ENCODE measurements at regions not wholly inside any gene's neighbourhood (a gene's known extent, or its start where the extent isn't known, plus 50 kb on each side); places are given as distances from the start of the nearest gene placed in this dataset.

DNA sequence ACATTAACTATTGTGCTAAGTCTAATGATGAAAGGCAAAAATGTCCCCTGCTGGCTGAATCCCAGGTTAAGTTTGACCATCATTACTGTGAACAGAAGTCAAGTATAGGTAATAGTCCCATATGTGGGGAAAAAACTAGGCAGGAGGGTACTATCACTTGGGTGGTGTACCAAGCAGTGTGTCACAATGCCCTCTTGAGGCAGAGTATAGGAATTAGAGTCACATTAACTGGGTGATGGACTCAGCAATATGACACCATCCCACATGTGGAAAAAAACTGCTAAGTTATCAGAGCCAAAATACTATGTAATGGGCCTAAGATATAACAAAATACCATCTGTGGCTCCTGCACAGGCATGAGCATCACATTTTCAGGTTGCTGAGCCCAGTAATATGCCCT, 962.5 kb upstream of the AMELY start:
- no peak overlapping the region for H3K4me3 ChIP-seq (ENCODE audit: low read depth, low read length)
- peak; percentile 67 for DNase-seq (ENCODE audit: low read depth)
- TF ChIP-seq, protein P1, sequence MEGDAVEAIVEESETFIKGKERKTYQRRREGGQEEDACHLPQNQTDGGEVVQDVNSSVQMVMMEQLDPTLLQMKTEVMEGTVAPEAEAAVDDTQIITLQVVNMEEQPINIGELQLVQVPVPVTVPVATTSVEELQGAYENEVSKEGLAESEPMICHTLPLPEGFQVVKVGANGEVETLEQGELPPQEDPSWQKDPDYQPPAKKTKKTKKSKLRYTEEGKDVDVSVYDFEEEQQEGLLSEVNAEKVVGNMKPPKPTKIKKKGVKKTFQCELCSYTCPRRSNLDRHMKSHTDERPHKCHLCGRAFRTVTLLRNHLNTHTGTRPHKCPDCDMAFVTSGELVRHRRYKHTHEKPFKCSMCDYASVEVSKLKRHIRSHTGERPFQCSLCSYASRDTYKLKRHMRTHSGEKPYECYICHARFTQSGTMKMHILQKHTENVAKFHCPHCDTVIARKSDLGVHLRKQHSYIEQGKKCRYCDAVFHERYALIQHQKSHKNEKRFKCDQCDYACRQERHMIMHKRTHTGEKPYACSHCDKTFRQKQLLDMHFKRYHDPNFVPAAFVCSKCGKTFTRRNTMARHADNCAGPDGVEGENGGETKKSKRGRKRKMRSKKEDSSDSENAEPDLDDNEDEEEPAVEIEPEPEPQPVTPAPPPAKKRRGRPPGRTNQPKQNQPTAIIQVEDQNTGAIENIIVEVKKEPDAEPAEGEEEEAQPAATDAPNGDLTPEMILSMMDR (conservative IDR thresholded peaks at IDR 0.05; ENCODE audit: low read depth, low read length): peak; percentile 57

DNA sequence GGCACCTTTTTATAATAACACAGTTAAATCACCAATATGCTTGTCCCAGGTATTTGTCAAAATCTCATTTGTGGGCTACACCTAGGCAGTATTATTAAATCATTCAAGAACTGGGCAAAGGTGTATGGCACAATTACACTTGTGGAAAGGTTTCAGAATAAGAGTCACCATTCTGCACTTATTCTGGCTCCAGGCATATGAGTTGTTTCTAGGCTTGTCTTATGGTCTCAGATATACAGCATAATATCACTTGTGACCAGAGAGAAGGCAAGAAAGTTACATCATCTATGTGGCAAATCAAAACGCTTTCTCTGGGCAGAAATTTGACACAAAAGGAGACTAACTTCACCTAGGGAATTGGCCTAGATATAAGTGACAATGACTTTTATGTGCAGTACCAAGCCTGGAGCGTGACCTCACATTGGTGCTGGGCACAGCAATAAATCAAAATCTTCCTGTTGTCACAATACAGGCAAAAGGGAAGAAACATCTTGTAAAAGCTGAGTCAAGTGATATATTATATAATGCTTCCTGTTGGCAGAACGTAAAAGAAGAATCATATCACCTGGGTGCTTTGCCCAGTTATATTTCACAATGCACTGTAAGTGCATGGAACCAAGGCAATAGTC, 959.9 kb upstream of the AMELY start:
- no peak for DNase-seq (ENCODE audit: low read depth)
- no peak overlapping the region for H3K4me3 ChIP-seq (ENCODE audit: low read depth, low read length)
- TF ChIP-seq, protein P1 (conservative IDR thresholded peaks at IDR 0.05; ENCODE audit: low read depth, low read length): no peak

DNA sequence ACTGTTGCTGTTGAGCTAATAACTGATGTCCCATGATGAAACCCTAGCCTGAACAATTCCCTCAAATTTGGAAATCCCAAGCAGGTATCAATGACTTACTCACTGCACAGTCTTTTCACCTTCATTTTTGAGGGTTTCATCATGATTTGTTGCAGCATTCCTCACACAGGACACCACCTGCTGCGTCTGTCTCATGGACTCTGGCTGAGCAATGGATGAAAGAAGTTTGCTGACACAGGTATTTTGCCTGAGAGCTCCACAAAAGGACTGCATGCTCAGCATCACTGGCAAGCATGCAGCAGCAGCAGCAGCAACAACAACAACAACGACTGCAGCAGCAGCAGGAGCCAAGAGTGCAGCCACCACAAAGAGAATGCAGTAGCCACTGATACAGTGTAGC, 955.4 kb upstream of the AMELY start:
- TF ChIP-seq, protein P1 (conservative IDR thresholded peaks at IDR 0.05; ENCODE audit: low read depth, low read length): no peak
- no peak overlapping the region for H3K4me3 ChIP-seq (ENCODE audit: low read depth, low read length)
- DNase-seq (ENCODE audit: low read depth): peak; percentile 11

DNA sequence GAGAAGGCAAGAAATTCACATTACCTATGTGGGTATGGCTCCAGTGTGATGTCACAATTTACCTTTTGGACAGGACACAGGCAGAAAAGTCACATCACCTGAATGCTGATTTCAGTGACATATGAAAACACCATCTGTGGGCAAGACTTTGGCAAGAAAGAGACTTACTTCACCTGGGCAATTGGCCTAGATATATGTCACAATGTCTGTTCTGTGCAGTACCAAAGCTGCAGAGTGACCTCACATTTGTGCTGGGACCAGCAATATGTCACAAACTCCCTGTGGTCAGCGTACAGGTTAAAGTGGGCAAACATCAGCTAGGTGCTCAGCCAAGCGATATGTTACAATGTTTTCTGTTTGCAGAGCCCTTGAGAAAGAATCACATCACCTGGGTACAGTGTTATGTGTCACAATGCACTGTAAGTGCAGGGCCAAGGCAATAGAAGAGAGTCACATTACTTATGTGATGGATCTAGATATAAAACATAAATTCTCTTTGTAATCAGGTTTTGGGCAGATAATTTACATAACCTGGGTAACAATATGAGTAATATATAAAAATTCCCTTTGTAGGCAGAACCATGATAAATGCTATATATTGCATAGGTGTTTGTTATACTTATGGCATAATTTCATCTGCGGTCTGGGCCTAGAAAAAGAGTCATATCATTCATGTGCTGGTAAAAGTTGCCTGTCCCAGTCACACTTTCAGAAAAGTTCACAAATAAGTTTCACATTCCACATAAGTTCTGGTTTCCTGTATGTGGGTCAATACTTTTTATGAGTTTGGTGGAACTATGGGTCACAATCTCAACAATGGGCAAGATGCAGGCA, 949.4 kb upstream of the AMELY start:
- TF ChIP-seq, protein P1 (conservative IDR thresholded peaks at IDR 0.05; ENCODE audit: low read depth, low read length): no peak
- no peak overlapping the region for H3K4me3 ChIP-seq (ENCODE audit: low read depth, low read length)
- DNase-seq (ENCODE audit: low read depth): no peak

GRCh38 chrY:7850191-7850590, 938.6 kb upstream of the AMELY start:
- H3K4me3 ChIP-seq (ENCODE audit: low read depth, low read length): no peak overlapping the region
- no peak for DNase-seq (ENCODE audit: low read depth)
- TF ChIP-seq, protein P1 (conservative IDR thresholded peaks at IDR 0.05; ENCODE audit: low read depth, low read length): no peak

- H3K4me3 ChIP-seq (ENCODE audit: low read depth, low read length): no peak overlapping the region
- TF ChIP-seq, protein P1 (conservative IDR thresholded peaks at IDR 0.05; ENCODE audit: low read depth, low read length): no peak
- no peak for DNase-seq (ENCODE audit: low read depth)
Measured at GRCh38 chrY:7845776-7846175, 934.2 kb upstream of the AMELY start.
